ENCODE measurements at regions not wholly inside any gene's neighbourhood (a gene's known extent, or its start where the extent isn't known, plus 50 kb on each side); places are given as distances from the start of the nearest gene placed in this dataset.

DNA sequence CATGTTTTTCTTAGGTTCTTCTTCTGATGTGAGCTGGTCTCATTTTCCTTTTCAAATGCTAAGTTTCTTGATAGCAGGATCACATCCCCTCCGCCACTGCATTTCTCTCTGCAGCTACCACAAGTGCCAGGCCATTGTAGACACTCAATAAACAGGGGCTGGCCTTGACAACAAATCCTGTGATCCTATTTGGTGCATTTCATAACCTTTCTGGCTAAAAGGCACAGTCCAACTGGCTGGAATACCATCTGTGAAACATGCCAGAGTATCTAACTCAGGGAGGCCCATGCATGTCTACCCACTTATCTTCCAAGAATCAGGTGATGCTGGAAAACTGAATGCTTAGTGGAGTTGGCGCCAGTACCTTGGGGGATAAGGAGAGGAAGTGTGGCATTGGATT is 85.2 kb upstream of the NR2F2 start:
- no peak for DNase-seq
- Mint-ChIP-seq H3K9me3 (ENCODE audit: low read depth, unreplicated experiment) (peaks cover 12% of the 10 kb centered on the region), H3K4me1 (ENCODE audit: low read depth, unreplicated experiment) (peaks cover 31% of the 10 kb centered on the region), H3K36me3 (ENCODE audit: insufficient read depth, unreplicated experiment) (peaks cover 20% of the 10 kb centered on the region), H3K27ac (ENCODE audit: unreplicated experiment) (peak overlapping the region; percentile 28), H3K27me3 (ENCODE audit: unreplicated experiment) (no peaks in the 10 kb centered on the region), H3K4me3 (ENCODE audit: low read depth, unreplicated experiment) (no peak overlapping the region)
- intact Hi-C loops (cut with micrococcal nuclease; ENCODE audit: unreplicated experiment) = no loop called here
- no TSS peak for BruUV-seq (replicated peaks)
- CTCF ChIA-PET = no interaction called here
- TF ChIP-seq, protein P1, sequence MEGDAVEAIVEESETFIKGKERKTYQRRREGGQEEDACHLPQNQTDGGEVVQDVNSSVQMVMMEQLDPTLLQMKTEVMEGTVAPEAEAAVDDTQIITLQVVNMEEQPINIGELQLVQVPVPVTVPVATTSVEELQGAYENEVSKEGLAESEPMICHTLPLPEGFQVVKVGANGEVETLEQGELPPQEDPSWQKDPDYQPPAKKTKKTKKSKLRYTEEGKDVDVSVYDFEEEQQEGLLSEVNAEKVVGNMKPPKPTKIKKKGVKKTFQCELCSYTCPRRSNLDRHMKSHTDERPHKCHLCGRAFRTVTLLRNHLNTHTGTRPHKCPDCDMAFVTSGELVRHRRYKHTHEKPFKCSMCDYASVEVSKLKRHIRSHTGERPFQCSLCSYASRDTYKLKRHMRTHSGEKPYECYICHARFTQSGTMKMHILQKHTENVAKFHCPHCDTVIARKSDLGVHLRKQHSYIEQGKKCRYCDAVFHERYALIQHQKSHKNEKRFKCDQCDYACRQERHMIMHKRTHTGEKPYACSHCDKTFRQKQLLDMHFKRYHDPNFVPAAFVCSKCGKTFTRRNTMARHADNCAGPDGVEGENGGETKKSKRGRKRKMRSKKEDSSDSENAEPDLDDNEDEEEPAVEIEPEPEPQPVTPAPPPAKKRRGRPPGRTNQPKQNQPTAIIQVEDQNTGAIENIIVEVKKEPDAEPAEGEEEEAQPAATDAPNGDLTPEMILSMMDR (IDR thresholded peaks at IDR 0.05; ENCODE audit: unreplicated experiment) = no peak

DNA sequence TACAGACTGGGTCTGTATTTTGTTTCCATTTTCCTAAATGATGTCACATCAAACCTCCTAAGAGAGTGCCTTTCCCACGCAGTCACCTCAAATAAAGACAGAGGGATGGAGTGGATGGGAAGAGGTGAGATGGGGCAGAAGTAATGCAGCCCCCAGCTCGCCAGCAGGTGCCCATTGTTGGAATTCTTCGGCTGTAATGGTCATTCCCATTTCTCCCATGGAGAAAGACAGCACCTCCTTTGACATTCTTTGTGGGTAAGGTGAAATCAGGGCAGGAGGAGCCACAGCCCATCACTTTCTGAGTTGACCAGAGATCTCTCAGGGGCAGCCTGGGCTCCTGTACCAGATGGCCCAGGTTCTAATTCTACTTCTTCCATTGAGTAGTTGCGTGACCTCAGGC is 84.4 kb upstream of the NR2F2 start:
- H3K27me3 Mint-ChIP-seq (ENCODE audit: unreplicated experiment) = no peaks in the 10 kb centered on the region
- H3K36me3 Mint-ChIP-seq (ENCODE audit: insufficient read depth, unreplicated experiment) = peaks cover 20% of the 10 kb centered on the region
- BruUV-seq (replicated peaks) = no TSS peak
- DNase-seq = no peak
- H3K9me3 Mint-ChIP-seq (ENCODE audit: low read depth, unreplicated experiment) = peaks cover 12% of the 10 kb centered on the region
- H3K4me1 Mint-ChIP-seq (ENCODE audit: low read depth, unreplicated experiment) = peaks cover 28% of the 10 kb centered on the region
- intact Hi-C loops (cut with micrococcal nuclease; ENCODE audit: unreplicated experiment) = no loop called here
- TF ChIP-seq, protein P1 (IDR thresholded peaks at IDR 0.05; ENCODE audit: unreplicated experiment) = no peak
- CTCF ChIA-PET = no interaction called here
- peak overlapping the region; percentile 28 for H3K27ac Mint-ChIP-seq (ENCODE audit: unreplicated experiment)
- H3K4me3 Mint-ChIP-seq (ENCODE audit: low read depth, unreplicated experiment) = no peak overlapping the region

DNA sequence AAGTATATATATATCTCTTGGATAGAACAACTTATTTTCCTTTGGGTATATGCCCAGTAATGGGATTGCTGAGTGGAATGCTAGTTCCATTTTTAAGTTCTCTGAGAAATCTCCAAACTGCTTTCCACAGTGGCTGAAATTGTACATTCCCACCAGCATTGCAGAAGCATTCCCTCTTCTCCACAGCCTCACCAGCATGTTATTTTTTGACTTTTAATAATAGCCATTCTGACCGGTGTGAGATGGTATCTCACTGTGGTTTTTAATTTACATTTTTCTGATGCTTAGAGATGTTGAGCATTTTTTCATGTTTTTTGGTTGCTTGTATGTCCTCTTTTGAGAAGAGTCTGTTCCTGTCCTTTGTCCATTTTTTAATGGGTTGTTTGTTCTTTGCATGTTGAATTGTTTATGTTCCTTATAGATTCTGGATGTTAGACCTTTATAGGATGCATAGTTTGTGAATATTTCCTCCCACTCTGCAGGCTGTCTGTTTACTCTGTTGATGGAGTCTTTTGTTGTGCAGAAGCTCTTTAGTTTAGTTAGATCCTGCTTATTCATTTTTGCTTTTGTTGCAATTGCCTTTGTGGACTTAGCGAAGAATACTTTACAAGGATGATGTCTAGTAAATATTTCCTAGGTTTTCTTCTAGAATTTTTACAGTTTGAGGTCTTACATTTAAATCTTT is 82.7 kb upstream of the NR2F2 start:
- Mint-ChIP-seq H3K27me3 (ENCODE audit: unreplicated experiment) (no peaks in the 10 kb centered on the region), H3K27ac (ENCODE audit: unreplicated experiment) (no peak overlapping the region), H3K4me3 (ENCODE audit: low read depth, unreplicated experiment) (no peak overlapping the region), H3K9me3 (ENCODE audit: low read depth, unreplicated experiment) (peaks cover 15% of the 10 kb centered on the region), H3K4me1 (ENCODE audit: low read depth, unreplicated experiment) (peaks cover 33% of the 10 kb centered on the region), H3K36me3 (ENCODE audit: insufficient read depth, unreplicated experiment) (peaks cover 19% of the 10 kb centered on the region)
- no TSS peak for BruUV-seq (replicated peaks)
- CTCF ChIA-PET = no interaction called here
- intact Hi-C loops (cut with micrococcal nuclease; ENCODE audit: unreplicated experiment) = no loop called here
- no peak for DNase-seq
- TF ChIP-seq, protein P1 (IDR thresholded peaks at IDR 0.05; ENCODE audit: unreplicated experiment) = no peak

DNA sequence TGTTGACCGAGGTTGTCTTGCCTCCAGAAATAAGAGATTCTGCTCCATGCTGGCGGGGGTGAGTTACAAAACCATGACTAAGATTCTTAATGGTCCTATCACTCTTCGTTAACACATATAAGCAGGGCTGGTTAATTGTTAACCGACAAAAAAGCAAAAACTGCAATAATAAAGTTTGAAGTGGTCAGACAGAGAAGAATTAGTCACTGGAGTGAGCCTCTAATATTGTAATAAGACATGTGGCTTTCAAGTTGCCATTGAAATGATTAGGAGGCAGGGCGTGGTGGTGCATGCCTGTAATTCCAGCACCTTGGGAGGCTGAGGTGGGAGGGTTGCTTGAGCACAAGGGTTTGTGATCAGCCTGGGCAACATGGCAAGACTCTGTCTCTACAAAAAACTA is 78.4 kb upstream of the NR2F2 start:
- H3K36me3 Mint-ChIP-seq (ENCODE audit: insufficient read depth, unreplicated experiment) = peaks cover 6% of the 10 kb centered on the region
- peaks cover 3% of the 10 kb centered on the region for H3K9me3 Mint-ChIP-seq (ENCODE audit: low read depth, unreplicated experiment)
- intact Hi-C loops (cut with micrococcal nuclease; ENCODE audit: unreplicated experiment) = loop anchor here (1.0 kb wide), 2 partner anchors 12 to 20 kb away; no protein-coding TSS in a partner anchor
- H3K27me3 Mint-ChIP-seq (ENCODE audit: unreplicated experiment) = no peaks in the 10 kb centered on the region
- peak overlapping the region; percentile 0 for H3K4me3 Mint-ChIP-seq (ENCODE audit: low read depth, unreplicated experiment)
- CTCF ChIA-PET = interaction anchor here (0.7 to 2.6 kb wide), 4 partner anchors 13 to 200 kb away, joined by 3 to 6 read pairs (median 4); no protein-coding TSS in a partner anchor
- H3K27ac Mint-ChIP-seq (ENCODE audit: unreplicated experiment) = peak overlapping the region; percentile 60
- DNase-seq = peak; percentile 82
- no TSS peak for BruUV-seq (replicated peaks)
- H3K4me1 Mint-ChIP-seq (ENCODE audit: low read depth, unreplicated experiment) = peaks cover 33% of the 10 kb centered on the region
- TF ChIP-seq, protein P1 (IDR thresholded peaks at IDR 0.05; ENCODE audit: unreplicated experiment) = no peak

Measured in Calu3 (cell line).